ENCODE measurements at regions not wholly inside any gene's neighbourhood (a gene's known extent, or its start where the extent isn't known, plus 50 kb on each side); places are given as distances from the start of the nearest gene placed in this dataset.
"Not testable (repeated sequence)": the region's sequence is repeated elsewhere in the genome, so short reads cannot be mapped to it uniquely, and the experiment has no call there.

- Histone ChIP-seq H3K4me2 (no peak overlapping the region), H3K36me3 (no peaks in the 10 kb centered on the region), H3K9ac (no peak overlapping the region), H3K27ac (no peak overlapping the region), H4K20me1 (no peaks in the 10 kb centered on the region), H3K27me3 (no peaks in the 10 kb centered on the region), H3K4me3 (no peak overlapping the region), H3K9me3 (replicated peaks in 1 of 11) (no peaks in the 10 kb centered on the region), H3K4me1 (peaks cover 0 to 18% (median 0%) of the 10 kb centered on the region in 10 experiments; a peak in 6 of 20 replicates)
- no peak for TF ChIP-seq Cebpa-rat (IDR thresholded peaks at IDR 0.05)
These were observed 648.3 kb upstream of the NECTIN3 start for GRCh38 chr3:110423276-110423675.

DNA sequence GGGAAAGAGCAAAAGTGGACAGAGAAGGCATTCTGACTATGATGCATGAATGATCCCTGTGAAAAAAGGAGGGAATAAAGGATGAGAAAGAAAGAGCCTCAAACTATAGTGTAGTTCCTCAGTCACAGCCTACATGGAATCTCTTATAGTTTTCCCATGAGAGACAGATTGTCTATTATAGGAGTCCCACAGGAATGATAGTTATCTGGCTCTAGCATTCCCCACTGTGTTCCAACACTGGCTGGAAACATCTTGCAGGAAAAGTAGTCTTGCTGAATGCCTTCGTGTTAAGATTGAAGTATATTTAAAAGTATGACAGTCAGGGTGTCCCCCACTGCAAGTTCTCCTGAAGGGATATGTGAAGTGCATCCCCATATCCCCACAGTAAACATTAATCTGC lies 641.5 kb upstream of the NECTIN3 start:
- no peaks in the 10 kb centered on the region for H3K27me3 ChIP-seq
- H4K20me1 ChIP-seq: no peaks in the 10 kb centered on the region
- no peaks in the 10 kb centered on the region for H3K36me3 ChIP-seq
- H3K9me3 ChIP-seq (replicated peaks in 1 of 11): no peaks in the 10 kb centered on the region
- no peak overlapping the region for H3K27ac ChIP-seq
- H3K4me2 ChIP-seq: no peak overlapping the region
- no peak overlapping the region for H3K9ac ChIP-seq
- H3K4me3 ChIP-seq: no peak overlapping the region
- no peak for TF ChIP-seq Cebpa-rat (IDR thresholded peaks at IDR 0.05)
- H3K4me1 ChIP-seq: no peaks in the 10 kb centered on the region

DNA sequence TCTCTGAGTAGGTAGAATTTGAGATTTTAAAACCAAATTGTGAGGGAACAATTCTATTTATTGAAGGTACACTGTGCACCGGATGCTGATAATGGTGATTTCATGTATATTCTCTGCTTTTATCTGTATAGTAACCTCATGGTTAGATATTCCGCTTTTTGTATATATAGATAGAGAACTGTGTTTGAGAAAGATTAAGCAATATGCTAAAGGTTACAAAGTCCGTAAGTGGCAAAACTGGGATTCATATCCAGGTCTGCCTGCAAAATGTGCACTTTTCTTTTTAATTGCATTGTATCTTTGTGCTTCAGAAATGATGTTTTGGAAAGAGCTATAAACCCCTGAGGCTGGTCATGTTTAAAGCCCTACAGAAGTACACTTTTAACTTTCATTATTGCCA lies 635.4 kb upstream of the NECTIN3 start:
- no peak overlapping the region for H3K4me3 ChIP-seq
- H3K36me3 ChIP-seq: no peaks in the 10 kb centered on the region
- no peak for TF ChIP-seq Cebpa-rat (IDR thresholded peaks at IDR 0.05)
- H4K20me1 ChIP-seq: no peaks in the 10 kb centered on the region
- H3K9ac ChIP-seq: no peak overlapping the region
- H3K27me3 ChIP-seq: no peaks in the 10 kb centered on the region
- H3K9me3 ChIP-seq (replicated peaks in 1 of 11): no peaks in the 10 kb centered on the region
- no peak overlapping the region for H3K27ac ChIP-seq
- no peak overlapping the region for H3K4me2 ChIP-seq
- H3K4me1 ChIP-seq: no peaks in the 10 kb centered on the region

GRCh38 chr3:110440066-110440653 lies 631.5 kb upstream of the NECTIN3 start:
- H3K36me3 ChIP-seq; H4K20me1 ChIP-seq; H3K9ac ChIP-seq; H3K4me1 ChIP-seq; H3K27me3 ChIP-seq; H3K4me2 ChIP-seq; H3K9me3 ChIP-seq (replicated peaks in 1 of 11); H3K4me3 ChIP-seq; H3K27ac ChIP-seq: not testable (repeated sequence)

DNA sequence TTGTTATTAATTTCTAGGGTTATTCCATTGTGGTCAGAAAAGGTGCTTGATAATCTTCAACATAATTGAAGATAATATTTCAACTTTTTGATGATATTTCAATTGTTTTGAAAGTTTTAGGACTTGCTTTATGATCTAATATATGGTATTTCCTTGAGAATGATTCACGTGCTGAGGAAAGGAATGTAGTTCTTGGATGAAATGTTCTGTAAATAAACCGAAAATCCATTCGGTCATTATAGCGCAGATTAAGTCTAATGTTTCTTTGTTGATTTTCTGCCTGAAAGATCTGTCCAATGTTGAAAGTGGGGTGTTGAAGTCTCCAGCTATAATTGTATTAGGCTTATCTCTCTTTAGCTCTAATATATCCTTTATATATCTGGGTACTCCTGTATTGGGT lies 617.5 kb upstream of the NECTIN3 start:
- Histone ChIP-seq H3K9ac (no peak overlapping the region), H3K27ac (no peak overlapping the region), H4K20me1 (no peaks in the 10 kb centered on the region), H3K4me3 (no peak overlapping the region), H3K9me3 (replicated peaks in 1 of 11) (peaks cover 0 to 3% (median 0%) of the 10 kb centered on the region in 11 experiments; a peak in 1 of 22 replicates), H3K4me1 (no peaks in the 10 kb centered on the region), H3K4me2 (no peak overlapping the region), H3K27me3 (no peaks in the 10 kb centered on the region), H3K36me3 (no peaks in the 10 kb centered on the region)
- TF ChIP-seq Cebpa-rat (IDR thresholded peaks at IDR 0.05): no peak

DNA sequence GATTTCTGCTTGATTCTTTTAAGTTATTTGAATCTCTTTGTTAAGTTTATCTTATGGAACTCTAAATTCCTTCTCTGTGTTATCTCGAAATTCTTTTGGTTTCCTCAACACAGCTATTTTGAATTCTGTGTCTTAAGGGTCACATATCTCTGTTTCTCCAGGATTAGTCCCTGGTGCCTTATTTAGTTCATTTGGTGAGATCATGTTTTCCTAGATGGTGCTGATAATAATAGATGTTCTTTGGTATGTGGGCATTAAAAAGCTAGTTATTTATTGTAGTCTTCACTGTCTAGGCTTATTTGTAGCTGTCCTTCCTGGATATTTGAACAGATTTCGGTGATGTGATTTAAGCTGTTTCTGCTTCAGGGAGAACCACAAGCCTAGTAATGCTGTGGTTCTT lies 615.6 kb upstream of the NECTIN3 start:
- no peaks in the 10 kb centered on the region for H3K36me3 ChIP-seq
- H3K27me3 ChIP-seq: no peaks in the 10 kb centered on the region
- H3K9me3 ChIP-seq (replicated peaks in 1 of 11): peaks cover 0 to 3% (median 0%) of the 10 kb centered on the region in 11 experiments; a peak in 1 of 22 replicates
- no peak overlapping the region for H3K9ac ChIP-seq
- H3K4me3 ChIP-seq: no peak overlapping the region
- no peak for TF ChIP-seq Cebpa-rat (IDR thresholded peaks at IDR 0.05)
- H4K20me1 ChIP-seq: no peaks in the 10 kb centered on the region
- no peak overlapping the region for H3K27ac ChIP-seq
- H3K4me1 ChIP-seq: no peaks in the 10 kb centered on the region
- H3K4me2 ChIP-seq: no peak overlapping the region

DNA sequence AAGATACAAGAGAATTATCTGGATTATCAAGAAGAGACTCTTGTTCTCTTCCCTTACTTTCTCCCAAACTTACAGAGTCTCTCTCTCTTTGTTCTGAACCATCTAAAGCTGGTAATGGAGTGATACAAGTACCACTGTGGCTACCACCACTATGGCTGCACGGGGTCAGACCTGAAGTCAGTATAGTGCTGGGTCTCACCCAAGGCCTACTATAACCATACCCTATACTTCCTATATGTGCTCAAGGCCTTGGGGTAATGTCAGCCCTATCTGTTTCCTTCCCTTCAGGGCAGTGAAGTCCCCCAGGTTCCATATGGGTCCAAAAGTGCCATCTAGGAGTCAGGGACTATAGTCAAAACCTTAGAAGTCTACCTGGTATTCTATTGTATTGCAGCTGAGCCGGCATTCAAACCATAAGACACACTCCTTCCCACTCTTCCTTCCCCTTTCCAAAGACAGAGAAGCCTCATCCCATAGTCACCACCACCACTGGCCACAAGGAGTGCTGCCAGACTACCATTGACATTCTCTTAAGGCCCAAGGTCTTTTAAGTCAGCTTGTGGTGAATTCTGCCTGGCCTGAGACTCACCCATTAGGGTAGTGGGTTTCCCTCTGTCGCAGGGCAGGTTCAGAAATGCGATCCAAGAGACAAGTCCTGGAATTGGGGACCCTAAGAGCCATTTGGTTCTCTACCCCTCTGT lies 615.0 kb upstream of the NECTIN3 start:
- H3K4me2 ChIP-seq: no peak overlapping the region
- H3K36me3 ChIP-seq: no peaks in the 10 kb centered on the region
- H3K9me3 ChIP-seq (replicated peaks in 1 of 11): peaks cover 0 to 3% (median 0%) of the 10 kb centered on the region in 11 experiments; a peak in 1 of 22 replicates
- no peak for TF ChIP-seq Cebpa-rat (IDR thresholded peaks at IDR 0.05)
- H3K4me1 ChIP-seq: no peaks in the 10 kb centered on the region
- no peak overlapping the region for H3K27ac ChIP-seq
- no peak overlapping the region for H3K9ac ChIP-seq
- H4K20me1 ChIP-seq: no peaks in the 10 kb centered on the region
- no peak overlapping the region for H3K4me3 ChIP-seq
- no peaks in the 10 kb centered on the region for H3K27me3 ChIP-seq

- no peak for TF ChIP-seq Cebpa-rat (IDR thresholded peaks at IDR 0.05)
- H3K36me3 ChIP-seq: no peaks in the 10 kb centered on the region
- no peaks in the 10 kb centered on the region for H3K4me1 ChIP-seq
- H3K9ac ChIP-seq: no peak overlapping the region
- H4K20me1 ChIP-seq: no peaks in the 10 kb centered on the region
- H3K27ac ChIP-seq: no peak overlapping the region
- H3K9me3 ChIP-seq (replicated peaks in 1 of 11): peaks cover 0 to 3% (median 0%) of the 10 kb centered on the region in 11 experiments; a peak in 1 of 22 replicates
- H3K4me3 ChIP-seq: no peak overlapping the region
- H3K27me3 ChIP-seq: no peaks in the 10 kb centered on the region
- no peak overlapping the region for H3K4me2 ChIP-seq
These were observed 614.1 kb upstream of the NECTIN3 start for GRCh38 chr3:110457508-110457907.

GRCh38 chr3:110459021-110459420 lies 612.6 kb upstream of the NECTIN3 start:
- Histone ChIP-seq H3K4me2 (no peak overlapping the region), H4K20me1 (no peaks in the 10 kb centered on the region), H3K27me3 (no peaks in the 10 kb centered on the region), H3K9me3 (replicated peaks in 1 of 11) (peaks cover 0 to 3% (median 0%) of the 10 kb centered on the region in 11 experiments; a peak in 1 of 22 replicates), H3K4me1 (no peaks in the 10 kb centered on the region), H3K27ac (no peak overlapping the region), H3K4me3 (no peak overlapping the region), H3K9ac (no peak overlapping the region), H3K36me3 (no peaks in the 10 kb centered on the region)
- no peak for TF ChIP-seq Cebpa-rat (IDR thresholded peaks at IDR 0.05)

DNA sequence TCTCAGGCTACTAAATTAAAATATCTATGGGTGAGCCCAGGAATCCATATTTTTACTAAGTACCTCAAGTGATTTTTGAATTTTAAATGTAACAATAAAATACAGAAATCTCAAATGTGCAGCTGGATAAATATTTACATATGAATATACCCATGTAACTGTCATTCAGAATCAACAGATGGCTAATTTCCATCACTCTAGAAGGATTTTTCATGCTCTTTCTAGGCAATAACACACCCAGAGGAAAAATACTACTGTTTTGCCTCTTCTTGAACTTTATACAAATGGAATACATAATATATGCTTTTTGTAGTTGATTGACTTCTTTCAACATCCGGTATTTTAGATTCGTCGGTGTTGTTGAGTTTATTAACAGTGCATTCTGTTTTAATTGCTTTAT lies 601.3 kb upstream of the NECTIN3 start:
- TF ChIP-seq Cebpa-rat (IDR thresholded peaks at IDR 0.05): no peak
- no peaks in the 10 kb centered on the region for H3K36me3 ChIP-seq
- no peak overlapping the region for H3K4me3 ChIP-seq
- no peaks in the 10 kb centered on the region for H3K4me1 ChIP-seq
- H3K4me2 ChIP-seq: no peak overlapping the region
- H3K9me3 ChIP-seq (replicated peaks in 1 of 11): no peaks in the 10 kb centered on the region
- no peaks in the 10 kb centered on the region for H3K27me3 ChIP-seq
- no peaks in the 10 kb centered on the region for H4K20me1 ChIP-seq
- no peak overlapping the region for H3K9ac ChIP-seq
- H3K27ac ChIP-seq: no peak overlapping the region
